ENCODE measurements at regions not wholly inside any gene's neighbourhood (a gene's known extent, or its start where the extent isn't known, plus 50 kb on each side); places are given as distances from the start of the nearest gene placed in this dataset.

DNA sequence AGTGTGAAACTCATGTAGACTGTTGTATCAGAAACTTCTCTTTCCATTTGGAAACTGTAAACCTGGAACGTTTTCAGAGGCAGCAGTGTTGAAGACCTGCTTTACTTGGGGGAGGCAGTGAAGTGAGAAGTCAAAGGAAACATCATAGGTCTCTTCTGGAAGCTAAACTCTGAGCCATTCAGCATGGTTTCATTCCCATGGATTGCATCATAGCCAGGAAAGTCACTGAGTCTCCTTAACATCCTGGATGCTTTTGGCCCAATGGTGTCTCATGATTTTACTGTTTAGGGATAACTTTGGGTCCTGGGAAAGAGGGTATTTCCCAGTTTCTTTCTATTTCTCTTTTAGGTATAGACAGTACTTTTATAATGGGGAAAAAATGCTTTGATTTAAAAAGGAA lies 153.2 kb upstream of the E2F8 start:
- no peak overlapping the region for H3K27ac Mint-ChIP-seq
- H3K36me3 Mint-ChIP-seq, result no peaks in the 10 kb centered on the region
- peaks cover 0 to 3% (median 0%) of the 10 kb centered on the region in 3 donors for H3K9me3 Mint-ChIP-seq
- Histone ChIP-seq H3K4me1 (ENCODE audit: control insufficient read depth in 1 of 2, extremely low read depth in 1 of 2, insufficient read depth in 2 of 2, low read length in 2 of 2) (no peaks in the 10 kb centered on the region), H3K4me3 (ENCODE audit: control insufficient read depth in 1 of 2, extremely low read depth in 1 of 2, low read length in 1 of 2) (no peak overlapping the region), H3K27ac (ENCODE audit: low read length) (no peak overlapping the region), H3K36me3 (ENCODE audit: control insufficient read depth in 2 of 2, extremely low read depth in 1 of 2, insufficient read depth in 1 of 2, low read length in 1 of 2) (no peaks in the 10 kb centered on the region), H3K27me3 (replicated peaks in 1 of 2; ENCODE audit: control insufficient read depth in 2 of 2, extremely low read depth in 1 of 2, insufficient read depth in 2 of 2, low read length in 1 of 2) (peaks cover 2 to 5% of the 10 kb centered on the region in 2 experiments), H3K9me3 (no peaks in the 10 kb centered on the region)
- no peaks in the 10 kb centered on the region for H3K4me1 Mint-ChIP-seq
- no peak for DNase-seq
- ATAC-seq (replicated peaks in 1 of 4), result no peak
- ChIA-PET POLR2A (no interaction called here), CTCF (no interaction called here)
- H3K27me3 Mint-ChIP-seq, result peaks cover 2 to 11% of the 10 kb centered on the region in 2 donors
- no CpG with 5 or more reads among the region's 1 CpG for WGBS (ENCODE audit: insufficient coverage)
- H3K4me3 Mint-ChIP-seq, result no peak overlapping the region

DNA sequence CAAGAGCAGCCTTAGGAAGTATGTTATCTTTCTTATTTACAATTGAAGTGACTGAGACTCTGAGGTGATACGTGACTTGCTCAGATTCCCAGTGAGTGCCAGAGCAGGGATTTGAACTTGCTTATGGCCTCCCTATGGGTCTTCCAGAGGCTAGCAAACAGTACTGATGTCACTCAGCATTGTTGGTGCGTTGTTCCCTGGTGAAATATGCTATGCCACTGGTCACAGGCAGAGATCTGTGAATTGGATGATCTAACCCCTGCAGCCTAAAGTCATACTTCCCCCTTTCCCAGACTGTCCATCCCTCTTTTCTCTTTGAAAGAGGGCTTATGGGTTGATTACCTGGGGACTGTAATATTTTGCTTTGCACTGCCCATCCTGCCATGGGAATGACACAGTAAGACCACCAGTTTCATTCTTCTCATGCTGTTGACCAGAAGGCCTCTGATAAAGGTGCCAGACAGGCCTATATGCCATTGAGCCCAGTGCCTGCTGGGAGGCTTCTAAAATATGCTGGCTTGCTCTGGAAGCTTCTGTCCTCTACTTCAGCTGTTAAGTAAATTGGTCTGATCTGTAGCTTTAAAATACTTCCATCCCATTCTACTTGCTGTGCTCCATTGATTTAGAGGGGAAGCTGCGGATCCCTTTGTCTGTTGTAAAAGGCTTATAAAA lies 152.2 kb upstream of the E2F8 start:
- peaks cover 2 to 5% of the 10 kb centered on the region in 2 experiments for H3K27me3 ChIP-seq (replicated peaks in 1 of 2; ENCODE audit: control insufficient read depth in 2 of 2, extremely low read depth in 1 of 2, insufficient read depth in 2 of 2, low read length in 1 of 2)
- H3K4me1 ChIP-seq (ENCODE audit: control insufficient read depth in 1 of 2, extremely low read depth in 1 of 2, insufficient read depth in 2 of 2, low read length in 2 of 2), result no peaks in the 10 kb centered on the region
- H3K9me3 ChIP-seq, result no peaks in the 10 kb centered on the region
- H3K4me3 ChIP-seq (ENCODE audit: control insufficient read depth in 1 of 2, extremely low read depth in 1 of 2, low read length in 1 of 2), result no peak overlapping the region
- ATAC-seq (replicated peaks in 1 of 4), result no peak
- POLR2A ChIA-PET, result no interaction called here
- CTCF ChIA-PET, result no interaction called here
- no peaks in the 10 kb centered on the region for H3K36me3 ChIP-seq (ENCODE audit: control insufficient read depth in 2 of 2, extremely low read depth in 1 of 2, insufficient read depth in 1 of 2, low read length in 1 of 2)
- H3K27ac Mint-ChIP-seq, result no peak overlapping the region
- 100% methylated on average over 1 of the region's 3 CpGs for WGBS (ENCODE audit: insufficient coverage)
- H3K27me3 Mint-ChIP-seq, result peaks cover 2 to 11% of the 10 kb centered on the region in 2 donors
- H3K27ac ChIP-seq (ENCODE audit: low read length), result no peak overlapping the region
- no peak for DNase-seq
- peaks cover 0 to 3% (median 0%) of the 10 kb centered on the region in 3 donors for H3K9me3 Mint-ChIP-seq
- no peaks in the 10 kb centered on the region for H3K36me3 Mint-ChIP-seq
- no peak overlapping the region for H3K4me3 Mint-ChIP-seq
- H3K4me1 Mint-ChIP-seq, result no peaks in the 10 kb centered on the region

DNA sequence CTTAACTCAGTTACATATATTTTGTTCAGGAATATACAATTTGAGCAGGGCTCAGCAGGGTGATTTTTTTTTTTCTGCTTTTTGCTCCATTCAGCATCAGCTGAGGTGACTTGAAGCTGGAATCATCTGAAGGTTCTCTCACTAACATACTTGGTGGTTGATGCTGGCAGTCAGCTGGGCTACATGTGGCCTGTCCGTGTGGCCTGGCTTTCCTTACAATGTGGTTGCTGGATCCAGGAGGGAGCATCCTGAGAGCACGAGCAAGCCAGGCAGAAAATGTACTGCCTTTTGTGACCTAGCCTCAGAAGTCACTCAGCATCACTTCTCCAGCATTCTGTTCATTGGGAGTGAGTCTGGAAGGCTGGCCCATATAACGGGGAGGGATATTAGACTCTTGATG lies 151.6 kb upstream of the E2F8 start:
- Histone ChIP-seq H3K27ac (ENCODE audit: low read length) (no peak overlapping the region), H3K9me3 (no peaks in the 10 kb centered on the region), H3K4me1 (ENCODE audit: control insufficient read depth in 1 of 2, extremely low read depth in 1 of 2, insufficient read depth in 2 of 2, low read length in 2 of 2) (no peaks in the 10 kb centered on the region), H3K27me3 (replicated peaks in 1 of 2; ENCODE audit: control insufficient read depth in 2 of 2, extremely low read depth in 1 of 2, insufficient read depth in 2 of 2, low read length in 1 of 2) (peaks cover 2 to 5% of the 10 kb centered on the region in 2 experiments), H3K4me3 (ENCODE audit: control insufficient read depth in 1 of 2, extremely low read depth in 1 of 2, low read length in 1 of 2) (no peak overlapping the region), H3K36me3 (ENCODE audit: control insufficient read depth in 2 of 2, extremely low read depth in 1 of 2, insufficient read depth in 1 of 2, low read length in 1 of 2) (no peaks in the 10 kb centered on the region)
- H3K9me3 Mint-ChIP-seq, result peaks cover 0 to 3% (median 0%) of the 10 kb centered on the region in 3 donors
- peaks cover 2 to 11% of the 10 kb centered on the region in 2 donors for H3K27me3 Mint-ChIP-seq
- no peaks in the 10 kb centered on the region for H3K36me3 Mint-ChIP-seq
- DNase-seq, result no peak
- no peaks in the 10 kb centered on the region for H3K4me1 Mint-ChIP-seq
- ATAC-seq (replicated peaks in 1 of 4), result no peak
- no peak overlapping the region for H3K4me3 Mint-ChIP-seq
- POLR2A ChIA-PET, result no interaction called here
- 100% methylated on average over 1 of the region's 3 CpGs for WGBS (ENCODE audit: insufficient coverage)
- CTCF ChIA-PET, result no interaction called here
- no peak overlapping the region for H3K27ac Mint-ChIP-seq

DNA sequence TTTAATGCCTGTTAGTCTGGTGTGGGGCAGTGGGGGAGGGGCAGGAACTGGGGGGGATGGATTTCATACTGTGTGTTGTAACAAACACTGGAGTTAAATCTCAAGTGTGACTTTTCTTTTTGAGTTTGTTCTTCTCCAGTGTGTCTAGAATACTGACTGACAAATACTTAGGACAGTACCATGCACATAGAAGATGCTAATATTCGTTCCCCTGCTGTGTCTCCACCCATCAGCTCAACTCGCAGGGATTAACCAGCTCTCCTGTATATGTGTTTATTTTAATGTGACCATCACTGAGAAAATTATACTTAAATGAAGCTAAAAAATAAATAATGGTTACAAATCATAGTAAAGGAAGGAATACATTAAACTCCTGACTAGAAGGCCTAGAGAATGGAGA lies 150.9 kb upstream of the E2F8 start:
- H3K9me3 ChIP-seq, result no peaks in the 10 kb centered on the region
- peaks cover 0 to 3% (median 0%) of the 10 kb centered on the region in 3 donors for H3K9me3 Mint-ChIP-seq
- peaks cover 2 to 5% of the 10 kb centered on the region in 2 experiments for H3K27me3 ChIP-seq (replicated peaks in 1 of 2; ENCODE audit: control insufficient read depth in 2 of 2, extremely low read depth in 1 of 2, insufficient read depth in 2 of 2, low read length in 1 of 2)
- H3K4me3 Mint-ChIP-seq, result no peak overlapping the region
- ChIA-PET POLR2A (no interaction called here), CTCF (no interaction called here)
- no peak overlapping the region for H3K4me3 ChIP-seq (ENCODE audit: control insufficient read depth in 1 of 2, extremely low read depth in 1 of 2, low read length in 1 of 2)
- no peaks in the 10 kb centered on the region for H3K36me3 ChIP-seq (ENCODE audit: control insufficient read depth in 2 of 2, extremely low read depth in 1 of 2, insufficient read depth in 1 of 2, low read length in 1 of 2)
- no peak for ATAC-seq (replicated peaks in 1 of 4)
- DNase-seq, result no peak
- no CpG with 5 or more reads among the region's 2 CpGs for WGBS (ENCODE audit: insufficient coverage)
- no peaks in the 10 kb centered on the region for H3K4me1 ChIP-seq (ENCODE audit: control insufficient read depth in 1 of 2, extremely low read depth in 1 of 2, insufficient read depth in 2 of 2, low read length in 2 of 2)
- H3K27me3 Mint-ChIP-seq, result peaks cover 5 to 11% of the 10 kb centered on the region in 2 donors
- no peaks in the 10 kb centered on the region for H3K4me1 Mint-ChIP-seq
- H3K36me3 Mint-ChIP-seq, result no peaks in the 10 kb centered on the region
- no peak overlapping the region for H3K27ac ChIP-seq (ENCODE audit: low read length)
- no peak overlapping the region for H3K27ac Mint-ChIP-seq

DNA sequence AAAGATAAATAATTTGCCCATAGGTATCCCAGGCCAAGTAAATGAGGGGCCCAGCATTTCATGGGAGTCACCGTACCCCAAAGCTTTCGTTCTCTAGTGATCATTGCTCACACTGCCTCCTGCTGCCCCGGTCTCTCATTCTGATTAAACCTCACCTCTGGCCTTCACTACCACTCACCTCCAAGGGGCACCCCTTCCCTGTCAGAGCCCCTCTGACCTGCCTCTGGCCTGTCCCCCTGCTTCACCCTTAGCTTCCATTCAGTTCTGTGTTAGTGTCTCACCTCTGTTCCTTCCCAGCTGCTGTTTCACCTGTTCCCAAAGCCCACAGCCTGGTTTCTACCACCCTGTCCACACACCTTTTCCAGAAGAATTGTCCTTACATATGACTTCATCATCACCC lies 150.3 kb upstream of the E2F8 start:
- POLR2A ChIA-PET, result no interaction called here
- no peaks in the 10 kb centered on the region for H3K36me3 ChIP-seq (ENCODE audit: control insufficient read depth in 2 of 2, extremely low read depth in 1 of 2, insufficient read depth in 1 of 2, low read length in 1 of 2)
- Mint-ChIP-seq H3K27me3 (peaks cover 5 to 9% of the 10 kb centered on the region in 2 donors), H3K9me3 (peaks cover 0 to 3% (median 0%) of the 10 kb centered on the region in 3 donors), H3K36me3 (no peaks in the 10 kb centered on the region), H3K27ac (no peak overlapping the region), H3K4me1 (no peaks in the 10 kb centered on the region), H3K4me3 (no peak overlapping the region)
- H3K9me3 ChIP-seq, result no peaks in the 10 kb centered on the region
- no peak overlapping the region for H3K4me3 ChIP-seq (ENCODE audit: control insufficient read depth in 1 of 2, extremely low read depth in 1 of 2, low read length in 1 of 2)
- CTCF ChIA-PET, result no interaction called here
- no peak overlapping the region for H3K27ac ChIP-seq (ENCODE audit: low read length)
- H3K4me1 ChIP-seq (ENCODE audit: control insufficient read depth in 1 of 2, extremely low read depth in 1 of 2, insufficient read depth in 2 of 2, low read length in 2 of 2), result no peaks in the 10 kb centered on the region
- DNase-seq (no peak), ATAC-seq (replicated peaks in 1 of 4) (no peak)
- WGBS (ENCODE audit: insufficient coverage), result 67% methylated on average over 3 of the region's 3 CpGs
- peaks cover 2 to 5% of the 10 kb centered on the region in 2 experiments for H3K27me3 ChIP-seq (replicated peaks in 1 of 2; ENCODE audit: control insufficient read depth in 2 of 2, extremely low read depth in 1 of 2, insufficient read depth in 2 of 2, low read length in 1 of 2)

DNA sequence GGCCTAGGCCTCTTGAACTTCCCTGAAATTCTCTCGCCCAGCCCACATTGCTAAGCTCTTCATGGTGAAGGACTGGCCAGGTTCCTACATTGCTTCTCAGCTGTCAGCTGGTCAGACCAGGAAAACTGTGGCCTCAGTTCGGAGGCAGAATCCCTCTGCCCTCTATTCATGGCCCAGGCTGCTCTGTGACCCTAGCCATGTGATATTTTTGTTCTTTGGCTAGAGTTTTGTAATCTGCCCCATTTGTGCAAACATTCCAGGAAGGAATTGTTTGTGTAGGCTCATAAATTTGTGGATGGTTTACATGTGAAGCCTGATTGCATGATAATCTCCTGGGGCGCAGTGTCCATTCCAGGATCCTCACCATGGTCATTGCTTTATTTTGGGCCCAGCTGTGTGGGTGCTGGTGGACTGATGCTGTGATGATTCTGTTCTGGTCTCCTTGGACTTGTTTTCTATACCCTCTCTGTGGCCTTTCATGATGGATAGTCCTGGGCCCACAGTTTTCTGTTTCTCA lies 149.1 kb upstream of the E2F8 start:
- Mint-ChIP-seq H3K27me3 (peaks cover 4% of the 10 kb centered on the region in 2 donors), H3K4me1 (no peaks in the 10 kb centered on the region), H3K9me3 (peaks cover 0 to 3% (median 0%) of the 10 kb centered on the region in 3 donors), H3K4me3 (no peak overlapping the region), H3K36me3 (no peaks in the 10 kb centered on the region), H3K27ac (no peak overlapping the region)
- DNase-seq (no peak), ATAC-seq (replicated peaks in 1 of 4) (no peak)
- H3K27me3 ChIP-seq (replicated peaks in 1 of 2; ENCODE audit: control insufficient read depth in 2 of 2, extremely low read depth in 1 of 2, insufficient read depth in 2 of 2, low read length in 1 of 2), result peaks cover 0 to 2% of the 10 kb centered on the region in 2 experiments
- POLR2A ChIA-PET, result no interaction called here
- no peaks in the 10 kb centered on the region for H3K9me3 ChIP-seq
- no peaks in the 10 kb centered on the region for H3K4me1 ChIP-seq (ENCODE audit: control insufficient read depth in 1 of 2, extremely low read depth in 1 of 2, insufficient read depth in 2 of 2, low read length in 2 of 2)
- WGBS (ENCODE audit: insufficient coverage), result 72% methylated on average over 2 of the region's 3 CpGs
- H3K27ac ChIP-seq (ENCODE audit: low read length), result no peak overlapping the region
- no peak overlapping the region for H3K4me3 ChIP-seq (ENCODE audit: control insufficient read depth in 1 of 2, extremely low read depth in 1 of 2, low read length in 1 of 2)
- H3K36me3 ChIP-seq (ENCODE audit: control insufficient read depth in 2 of 2, extremely low read depth in 1 of 2, insufficient read depth in 1 of 2, low read length in 1 of 2), result no peaks in the 10 kb centered on the region
- CTCF ChIA-PET, result no interaction called here
